Effector CD4-positive, alpha-beta T cell (primary cell): ENCODE measurements at regions not wholly inside any gene's neighbourhood (a gene's known extent, or its start where the extent isn't known, plus 50 kb on each side); places are given as distances from the start of the nearest gene placed in this dataset.
"Not testable (repeated sequence)": the region's sequence is repeated elsewhere in the genome, so short reads cannot be mapped to it uniquely, and the experiment has no call there.

Experiments used
- DNase-seq: peaks from one replicate; pipeline ENCODE4 v3.0.0-alpha.2; 2020

DNA sequence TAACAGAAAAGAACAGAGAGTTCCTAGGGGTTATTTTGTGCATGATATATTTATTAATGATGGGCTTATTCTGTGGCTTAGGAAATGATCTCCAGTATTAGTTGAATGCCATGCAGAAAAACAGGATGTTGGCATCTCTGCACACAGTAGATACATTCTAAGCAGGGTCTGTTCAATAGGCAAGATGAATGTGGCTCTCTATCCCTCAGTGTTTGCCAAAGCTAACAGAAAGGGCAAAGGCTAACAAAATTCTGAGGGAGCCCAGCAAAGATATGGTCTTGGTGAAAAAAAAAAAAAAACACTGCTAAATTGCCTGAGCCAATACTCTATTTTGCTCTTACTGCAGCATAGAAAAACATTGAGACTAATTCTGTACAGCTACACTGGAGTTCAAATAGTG is 1095.8 kb downstream of the UQCRFS1 start:
- no peak for DNase-seq

DNA sequence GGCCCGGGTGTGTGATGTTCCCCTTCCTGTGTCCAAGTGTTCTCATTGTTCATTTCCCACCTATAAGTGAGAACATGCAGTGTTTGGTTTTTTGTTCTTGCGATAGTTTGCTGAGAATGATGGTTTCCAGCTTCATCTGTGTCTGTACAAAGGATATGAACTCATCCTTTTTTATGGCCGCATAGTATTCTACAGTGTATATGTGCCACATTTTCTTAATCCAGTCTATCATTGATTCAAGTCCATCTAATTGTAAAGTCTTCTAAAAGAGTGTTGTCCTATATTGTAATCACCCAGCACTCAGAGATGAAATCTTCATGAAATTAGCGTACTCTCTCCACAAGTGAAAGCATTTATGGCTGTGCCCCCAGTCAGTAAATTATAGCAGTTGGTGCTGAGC is 1096.6 kb downstream of the UQCRFS1 start:
- DNase-seq, result not testable (repeated sequence)

DNA sequence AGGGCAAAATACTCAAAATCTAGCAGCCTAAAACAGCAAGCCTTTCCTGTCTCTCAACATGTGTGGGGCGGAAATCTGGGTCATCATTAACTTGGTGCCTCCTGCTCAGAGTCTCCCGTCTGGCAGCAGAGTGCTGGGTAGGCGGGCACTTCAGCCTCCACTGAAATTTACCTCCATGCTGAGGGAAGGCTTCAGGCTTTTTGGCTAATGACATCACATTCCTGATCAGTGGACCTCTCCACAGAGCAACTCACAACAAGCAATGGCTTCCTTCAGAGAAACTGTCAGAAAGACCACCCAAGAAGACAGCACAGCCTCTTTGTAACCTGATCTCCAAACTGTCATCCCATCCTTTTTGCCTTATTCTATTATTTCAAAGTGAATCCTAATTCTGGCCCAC is 1109.0 kb downstream of the UQCRFS1 start:
- DNase-seq, result no peak

DNA sequence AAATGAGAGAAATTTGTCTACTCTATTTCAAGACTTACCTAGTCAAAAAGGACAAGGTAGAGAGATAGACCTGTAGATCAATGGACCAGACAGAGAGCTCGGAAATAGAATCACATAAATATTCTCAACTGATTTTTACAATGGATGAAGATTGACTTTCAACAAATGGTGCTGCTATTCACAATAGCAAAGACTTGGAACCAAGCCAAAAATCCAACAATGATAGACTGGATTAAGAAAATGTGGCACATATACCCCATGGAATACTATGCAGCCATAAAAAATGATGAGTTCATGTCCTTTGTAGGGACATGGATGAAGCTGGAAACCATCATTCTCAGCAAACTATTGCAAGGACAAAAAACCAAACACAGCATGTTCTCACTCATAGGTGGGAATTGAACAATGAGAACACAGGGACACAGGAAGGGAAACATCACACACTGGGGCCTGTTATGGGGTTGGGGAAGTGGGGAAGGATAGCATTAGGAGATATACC is 1128.2 kb downstream of the UQCRFS1 start:
- not testable (repeated sequence) for DNase-seq

DNA sequence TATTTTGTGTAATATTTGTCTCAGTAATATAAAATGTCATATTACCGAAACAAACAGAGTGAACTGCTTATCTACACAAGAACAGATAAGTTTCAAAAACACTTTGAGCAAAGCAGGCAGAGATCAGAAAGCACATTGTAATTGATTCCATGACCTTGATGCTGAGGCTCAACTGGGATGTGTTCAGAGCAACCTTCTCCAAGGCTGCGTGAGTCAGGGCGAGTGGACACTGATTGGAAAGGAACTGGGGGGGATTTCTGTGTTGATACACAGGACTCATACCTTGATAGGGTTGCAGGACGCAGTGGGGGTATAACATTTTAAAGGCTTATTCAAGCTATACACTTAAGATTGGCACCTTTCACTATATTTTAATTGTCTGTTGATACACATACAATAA is 1136.3 kb downstream of the UQCRFS1 start:
- no peak for DNase-seq

DNA sequence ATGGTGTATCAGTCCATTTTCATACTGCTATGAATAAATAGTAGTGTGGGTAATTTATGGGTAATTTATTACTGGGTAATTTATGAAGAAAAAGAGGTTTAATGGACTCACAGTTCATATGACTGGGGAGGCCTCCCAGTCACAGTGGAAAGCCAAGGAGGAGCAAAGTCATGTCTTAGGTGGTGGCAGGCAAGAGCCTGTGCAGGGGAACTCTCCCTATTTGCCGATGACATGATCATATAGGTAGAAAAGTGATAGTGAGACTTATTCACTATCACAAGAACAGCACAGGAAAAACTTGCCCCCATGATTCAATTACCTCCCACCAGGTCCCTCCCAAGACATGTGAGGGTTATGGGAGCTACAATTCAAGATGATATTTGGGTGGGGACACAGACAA is 1137.7 kb downstream of the UQCRFS1 start:
- no peak for DNase-seq

DNA sequence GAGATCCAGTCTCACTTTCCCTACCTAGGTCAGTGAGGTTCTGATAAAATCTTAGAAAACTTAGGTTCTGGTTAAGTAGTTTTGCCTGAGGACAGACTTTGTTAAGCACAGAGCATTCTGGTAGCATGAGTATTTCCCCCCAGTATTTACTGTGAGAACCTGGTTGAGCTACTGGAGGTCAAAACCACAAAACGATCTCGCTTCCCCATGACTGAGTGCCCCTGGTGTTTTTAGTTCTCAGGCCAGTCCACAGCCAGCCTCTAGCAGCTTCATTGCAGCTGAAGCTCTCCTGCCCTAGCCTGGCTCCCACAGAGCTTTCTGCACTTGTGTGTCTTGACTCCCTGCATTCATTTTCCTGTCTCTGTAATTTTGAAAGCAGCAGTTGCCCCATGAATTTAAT is 1138.2 kb downstream of the UQCRFS1 start:
- no peak for DNase-seq

DNA sequence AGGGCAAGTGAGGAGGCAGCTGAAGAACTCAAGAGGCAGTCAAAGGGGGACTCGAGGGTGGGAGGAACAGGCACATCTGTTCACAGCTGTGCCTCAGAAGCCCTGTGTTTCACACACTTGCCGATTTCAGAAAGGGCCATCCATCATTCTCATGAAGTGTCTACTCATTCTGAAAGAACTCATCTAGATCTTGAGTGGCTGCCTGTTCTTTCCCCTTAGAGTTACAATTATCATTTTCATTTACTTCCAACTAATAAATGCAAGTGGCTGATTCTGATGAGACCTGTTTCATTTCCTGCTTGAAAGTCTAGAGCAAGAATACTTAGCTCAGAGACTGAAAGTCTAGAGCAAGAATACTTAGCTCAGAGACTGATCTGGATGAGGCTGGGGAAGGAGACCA is 1145.1 kb downstream of the UQCRFS1 start:
- DNase-seq, result no peak

DNA sequence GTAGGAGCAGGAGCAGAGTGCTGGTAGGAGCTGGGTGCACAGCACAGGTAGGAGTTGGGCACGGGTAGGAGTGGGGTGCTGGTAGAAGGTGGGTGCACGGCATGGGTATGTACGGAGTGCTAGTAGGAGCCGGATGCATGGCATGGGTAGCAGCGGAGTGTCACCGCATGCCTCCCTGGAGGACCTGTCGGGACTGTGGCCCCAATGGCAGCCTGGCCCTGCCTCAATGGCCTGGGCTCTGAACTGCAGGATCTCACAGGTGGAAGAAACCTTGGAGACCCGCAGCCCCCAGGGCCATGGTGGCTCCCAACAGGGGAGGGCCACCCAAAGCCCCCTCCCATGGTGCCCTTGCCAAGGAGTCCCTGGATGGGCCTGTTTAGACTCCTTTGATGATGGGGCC is 1146.0 kb downstream of the UQCRFS1 start:
- no peak for DNase-seq

DNA sequence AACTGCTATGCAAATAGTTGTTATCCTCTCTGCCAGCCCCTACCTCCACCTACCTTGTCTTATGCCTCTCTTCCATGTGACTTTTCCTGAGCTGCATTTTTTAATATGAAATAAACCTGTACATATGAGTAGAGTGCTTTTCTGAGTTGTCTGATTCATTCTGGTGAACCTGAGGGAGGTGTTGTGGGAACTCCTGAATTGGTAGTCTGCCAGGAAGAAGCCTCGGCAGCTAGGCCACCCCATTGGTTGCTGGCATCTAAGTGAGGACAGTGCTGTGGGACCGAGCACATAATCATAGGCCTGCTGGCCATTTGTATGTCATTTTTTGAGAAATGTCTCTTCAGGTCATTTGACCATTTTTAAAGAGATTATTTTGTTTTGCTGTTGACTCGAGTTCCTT is 1146.8 kb downstream of the UQCRFS1 start:
- no peak for DNase-seq

DNA sequence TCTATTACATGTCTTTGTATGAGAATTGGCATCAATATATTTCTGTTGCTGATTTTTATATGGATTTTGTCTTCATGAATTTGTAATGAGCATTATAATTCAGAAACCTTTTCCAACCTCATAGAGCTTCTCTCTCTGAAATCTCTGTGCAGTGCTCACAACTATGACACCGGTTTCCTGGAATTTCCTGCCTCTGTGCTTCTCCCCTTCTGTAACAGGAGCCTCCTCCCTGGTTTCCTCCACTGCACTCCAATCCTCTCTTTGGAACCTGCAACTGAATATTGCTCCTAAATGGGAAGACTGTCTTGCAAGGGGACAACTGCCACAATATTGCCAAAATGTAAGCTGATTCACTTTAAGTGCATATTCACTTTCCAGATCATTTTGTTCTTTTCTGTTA is 1147.9 kb downstream of the UQCRFS1 start:
- DNase-seq, result no peak

DNA sequence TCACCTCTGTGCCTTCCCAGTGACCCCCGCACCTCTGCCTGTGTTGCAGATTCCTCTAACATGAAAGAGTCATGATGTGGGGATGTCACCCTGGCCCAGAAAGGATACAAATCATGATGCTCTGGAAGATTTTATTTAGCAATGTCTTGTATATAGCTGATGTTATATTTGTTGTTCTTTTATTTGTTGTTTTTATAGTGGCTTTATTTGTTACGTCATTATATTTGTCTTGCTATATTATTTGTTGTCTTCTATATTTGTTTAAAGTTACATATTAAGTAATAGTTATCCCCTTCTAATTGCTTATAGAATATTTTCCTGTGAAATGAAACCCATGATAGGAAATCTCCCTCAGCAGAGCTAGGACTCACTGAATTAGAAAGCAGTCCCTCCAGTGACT is 1149.2 kb downstream of the UQCRFS1 start:
- no peak for DNase-seq

DNA sequence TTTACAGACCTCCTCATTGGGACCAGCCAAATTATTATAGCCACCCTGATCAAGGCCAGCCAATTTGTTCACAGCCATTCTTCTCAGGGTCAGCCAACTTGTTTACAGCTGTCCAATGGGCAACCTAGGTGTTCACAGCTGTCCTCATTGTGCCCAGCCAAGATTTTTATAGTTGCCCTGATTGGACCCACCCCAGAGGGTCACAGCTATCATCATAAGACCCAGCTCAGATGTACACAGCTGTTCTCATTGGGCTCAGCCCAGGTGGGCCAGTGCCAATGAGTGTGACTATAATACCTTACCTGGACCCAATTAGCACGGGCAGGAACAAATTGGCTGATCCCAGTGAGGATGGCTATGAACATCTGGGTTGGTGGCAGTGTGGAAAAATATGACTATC is 1151.8 kb downstream of the UQCRFS1 start:
- no peak for DNase-seq

DNA sequence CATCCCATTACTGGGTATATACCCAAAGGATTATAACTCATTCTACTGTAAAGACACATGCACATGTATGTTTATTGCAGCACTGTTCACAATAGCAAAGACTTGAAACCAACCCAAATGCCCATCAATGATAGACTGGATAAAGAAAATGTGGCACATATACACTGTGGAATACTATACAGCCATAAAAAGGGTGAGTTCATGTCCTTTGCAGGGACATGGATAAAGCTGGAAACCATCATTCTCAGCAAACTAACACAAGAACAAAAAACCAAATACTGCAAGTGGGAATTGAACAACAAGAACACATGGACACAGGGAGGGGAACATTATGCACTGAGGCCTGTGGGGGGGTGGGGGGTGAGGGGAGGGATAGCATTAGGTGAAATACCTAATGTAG is 1155.9 kb downstream of the UQCRFS1 start:
- DNase-seq, result not testable (repeated sequence)

DNA sequence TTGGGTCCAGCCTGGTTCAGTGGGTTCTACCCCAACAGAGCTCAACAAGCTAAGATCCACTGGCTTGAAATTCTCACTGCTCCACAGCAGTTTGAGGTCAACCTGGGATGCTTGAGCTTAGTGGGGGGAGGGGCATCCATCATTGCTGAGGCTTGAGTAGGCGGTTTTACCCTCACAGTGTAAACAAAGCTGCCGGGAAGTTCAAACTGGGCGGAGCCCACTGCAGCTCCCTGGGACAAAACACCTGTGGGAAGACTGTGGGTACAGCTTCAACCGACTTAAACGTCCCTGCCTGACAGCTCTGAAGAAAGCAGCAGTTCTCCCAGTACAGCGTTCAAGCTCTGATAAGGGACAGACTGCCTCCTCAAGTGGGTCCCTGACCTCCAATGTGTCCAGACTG is 1161.9 kb downstream of the UQCRFS1 start:
- no peak for DNase-seq

DNA sequence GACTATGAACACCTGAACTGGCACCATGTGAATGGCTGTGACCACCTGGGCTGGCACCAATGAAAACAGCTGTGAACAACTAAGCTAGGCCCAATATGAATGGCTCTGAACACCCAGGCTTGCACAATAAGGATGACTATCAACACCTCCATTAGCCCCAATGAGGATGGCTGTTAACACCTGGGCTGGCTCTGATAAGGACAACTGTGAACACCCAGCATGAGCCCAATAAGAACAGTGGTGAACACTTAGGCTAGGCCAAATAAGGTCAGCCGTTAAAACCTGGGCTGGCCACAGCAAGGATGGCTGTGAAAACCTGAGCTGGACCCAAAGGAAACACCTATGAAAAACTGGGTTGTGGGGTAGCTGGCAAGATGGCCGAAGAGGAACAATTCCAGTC is 1163.1 kb downstream of the UQCRFS1 start:
- no peak for DNase-seq

DNA sequence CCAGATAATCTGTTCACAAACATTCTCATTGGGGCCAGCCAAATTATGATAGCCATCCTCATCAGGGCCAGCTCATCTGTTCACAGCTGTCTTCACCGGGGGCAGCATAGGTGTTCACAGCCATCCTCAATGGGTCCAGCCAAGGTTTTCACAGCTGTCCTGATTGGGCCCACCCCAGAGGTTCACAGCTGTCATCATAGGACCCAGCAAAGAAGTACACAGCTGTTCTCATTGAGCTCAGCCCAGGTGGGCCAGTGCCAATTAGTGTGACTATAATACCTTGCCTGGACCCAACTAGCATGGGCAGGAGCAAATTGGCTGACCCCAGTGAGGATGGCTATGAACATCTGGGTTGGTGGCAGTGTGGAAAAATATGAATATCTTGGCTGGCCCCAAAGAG is 1166.0 kb downstream of the UQCRFS1 start:
- DNase-seq, result no peak

DNA sequence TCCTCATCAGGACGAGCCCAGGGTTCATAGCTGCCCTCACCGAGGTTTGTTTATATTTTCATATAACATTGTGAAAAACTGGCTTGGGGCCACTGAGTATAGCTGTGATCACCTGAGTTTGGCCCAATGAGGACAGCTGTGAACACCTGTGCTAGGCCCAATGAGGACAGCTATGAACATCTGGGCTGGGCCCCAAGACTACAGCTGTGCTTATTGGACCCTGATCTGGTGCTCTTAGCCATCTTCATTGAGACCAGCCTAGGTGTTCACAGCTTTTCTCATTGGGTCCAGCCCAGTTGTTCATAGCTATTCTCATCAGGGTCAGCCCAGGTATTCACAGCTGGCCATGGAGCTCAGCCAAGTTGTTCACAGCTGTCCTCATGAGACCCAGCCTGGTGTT is 1167.3 kb downstream of the UQCRFS1 start:
- no peak for DNase-seq

DNA sequence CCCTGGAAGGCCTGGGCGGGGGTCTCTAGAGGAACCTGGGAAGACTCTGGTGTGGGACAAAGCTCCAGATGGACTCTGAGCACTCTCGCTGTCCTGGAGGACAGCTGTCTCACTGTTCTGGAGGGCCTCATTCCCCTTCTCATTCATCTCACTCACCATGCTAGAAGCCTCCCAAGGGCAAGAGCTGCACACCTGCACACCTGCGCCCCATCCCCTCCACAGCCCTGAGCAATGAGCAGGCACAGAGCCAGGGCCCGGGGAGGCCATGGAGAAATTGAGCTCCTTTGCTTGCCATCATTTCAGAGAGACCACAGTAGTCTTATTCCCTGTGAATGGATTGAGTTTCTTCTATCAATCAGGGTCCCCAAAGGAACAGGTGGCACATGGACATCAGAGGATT is 1168.5 kb downstream of the UQCRFS1 start:
- DNase-seq, result no peak

DNA sequence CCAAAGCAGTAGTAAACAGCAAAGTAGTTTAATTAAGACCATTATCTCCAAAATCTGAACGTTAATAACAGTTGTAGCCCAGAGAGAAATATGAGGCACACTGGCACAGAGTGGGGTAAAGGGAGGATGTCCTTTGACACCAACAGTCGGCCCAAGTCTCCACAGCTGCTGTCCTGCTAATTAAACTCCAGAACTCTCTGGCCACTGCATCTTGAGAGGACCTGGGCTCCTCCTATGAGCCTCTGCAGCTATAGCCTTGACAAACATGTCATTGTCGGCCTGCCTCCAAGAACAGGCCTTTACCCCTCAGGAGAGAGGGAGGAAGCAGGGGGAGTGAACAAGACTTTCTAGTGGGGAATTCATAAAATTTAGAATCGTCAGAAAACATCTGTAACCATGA is 1170.4 kb downstream of the UQCRFS1 start:
- no peak for DNase-seq

DNA sequence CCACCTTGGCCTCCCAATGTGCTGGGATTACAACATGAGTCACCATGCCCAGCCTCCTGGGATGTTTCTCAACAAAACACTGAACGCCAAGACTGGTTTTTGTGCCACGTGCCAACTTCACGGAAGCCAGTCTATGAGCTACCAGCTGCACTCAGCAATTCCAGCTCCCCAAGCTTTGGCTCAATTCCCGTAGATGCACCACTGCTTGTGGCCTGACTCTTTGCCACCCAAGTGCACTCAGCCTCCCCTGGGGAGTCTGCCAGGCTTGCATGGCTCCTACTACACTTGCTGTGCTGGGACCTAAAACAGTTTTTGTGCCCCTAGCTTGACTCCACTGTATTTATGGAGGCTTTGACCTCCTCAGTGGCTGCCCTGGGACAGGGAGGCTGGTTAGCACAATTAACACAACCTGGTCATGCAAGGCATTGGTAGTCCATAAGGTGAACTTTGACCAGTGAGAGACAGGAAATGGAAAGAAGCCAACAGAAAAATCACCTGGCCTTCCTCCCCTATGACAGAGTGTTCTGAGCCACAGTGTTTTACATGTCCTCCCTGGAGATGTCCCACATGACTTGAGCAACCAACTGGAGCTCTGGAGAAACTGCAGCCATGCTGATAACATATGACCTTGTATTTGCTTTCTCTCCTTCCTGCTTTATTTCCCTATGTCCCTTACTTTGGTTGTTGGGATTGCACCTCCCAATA is 1173.1 kb downstream of the UQCRFS1 start:
- no peak for DNase-seq

DNA sequence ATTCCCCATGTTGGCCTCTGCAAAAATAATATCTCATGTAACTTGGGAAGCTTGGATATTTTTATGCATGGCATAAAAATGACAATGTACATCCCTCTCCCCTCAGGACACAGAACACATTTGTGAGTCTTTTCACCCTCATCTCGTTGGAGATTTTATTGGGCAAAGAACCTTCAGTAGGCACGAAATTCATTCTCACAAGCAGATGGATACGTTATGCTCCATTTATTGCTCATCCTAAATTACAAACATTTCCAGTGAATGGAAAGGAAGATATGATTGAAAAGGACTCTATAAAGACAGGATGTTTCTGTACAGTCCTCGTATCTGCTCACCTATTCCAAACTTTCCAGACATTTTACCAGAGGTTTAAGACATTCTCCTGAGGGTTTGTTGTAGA is 1175.8 kb downstream of the UQCRFS1 start:
- no peak for DNase-seq

DNA sequence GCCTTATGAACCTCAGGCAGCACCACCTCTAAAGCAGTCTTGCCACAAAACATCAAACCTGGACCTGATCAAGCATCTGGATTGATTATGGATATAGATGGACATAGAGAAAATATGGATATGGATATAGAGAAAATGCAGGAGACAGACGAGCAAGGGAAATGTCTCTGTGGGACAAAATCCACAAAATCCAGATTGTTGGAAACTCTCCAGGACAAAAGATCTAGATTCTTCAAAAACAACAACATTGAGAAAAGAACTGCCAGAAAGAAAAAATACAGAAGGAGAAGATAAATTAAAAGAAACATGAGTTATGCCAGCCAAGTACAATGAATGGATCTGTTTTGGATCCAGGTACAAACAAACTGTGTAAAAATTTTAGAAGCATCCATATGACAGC is 1176.5 kb downstream of the UQCRFS1 start:
- no peak for DNase-seq

DNA sequence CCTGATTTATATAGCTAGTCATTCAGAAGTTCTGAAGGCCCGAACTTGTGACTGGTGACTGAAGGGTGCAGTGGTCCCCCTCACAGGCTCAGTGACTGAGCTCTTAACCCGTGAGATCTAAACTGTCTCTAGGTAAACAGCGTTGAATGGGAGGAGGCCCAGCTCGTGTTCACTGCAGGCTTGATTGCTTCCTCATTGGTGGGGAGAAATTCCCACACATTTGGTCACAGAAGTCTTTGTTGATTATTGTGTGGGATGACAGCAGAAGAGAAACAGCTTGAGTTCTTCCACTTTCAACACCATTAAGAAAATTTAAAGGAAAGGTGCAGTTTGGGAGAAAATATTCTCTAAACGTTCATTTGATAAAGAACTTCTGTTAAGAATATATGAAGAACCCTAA is 1178.0 kb downstream of the UQCRFS1 start:
- no peak for DNase-seq

DNA sequence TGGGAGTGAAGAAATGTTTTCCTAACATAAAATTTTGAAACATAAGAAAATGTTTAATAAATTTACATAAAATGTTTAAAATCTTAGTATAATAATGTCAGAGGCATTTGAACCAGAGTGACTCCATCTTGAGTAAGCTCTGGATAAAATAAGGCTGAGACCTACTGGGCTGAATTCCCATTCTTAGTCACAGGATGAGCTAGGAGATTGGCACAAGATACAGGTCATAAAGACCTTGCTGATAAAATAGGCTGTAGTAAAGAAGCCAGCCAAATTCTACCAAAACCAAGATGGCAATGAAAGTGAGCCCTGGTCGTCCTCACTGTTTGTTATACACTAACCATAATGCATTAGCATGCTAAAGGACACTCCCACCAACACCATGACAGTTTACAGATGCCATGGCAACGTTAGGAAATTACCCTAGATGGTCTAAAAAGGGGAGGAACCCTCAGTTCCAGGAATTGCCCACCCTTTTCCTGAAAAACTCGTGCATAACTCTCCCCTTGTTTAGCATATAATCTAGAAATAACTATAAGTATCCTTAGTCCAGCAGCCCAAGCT is 1184.0 kb downstream of the UQCRFS1 start:
- no peak for DNase-seq
